ENCODE measurements at regions not wholly inside any gene's neighbourhood (a gene's known extent, or its start where the extent isn't known, plus 50 kb on each side); places are given as distances from the start of the nearest gene placed in this dataset.

GRCh38 chr2:237177052-237177451 lies 91.4 kb downstream of the COPS8 start:
- Histone ChIP-seq H3K36me3 (ENCODE audit: control insufficient read depth, insufficient read depth, low read length) (no peaks in the 10 kb centered on the region), H3K9me3 (ENCODE audit: control insufficient read depth, insufficient read depth, low read length) (no peaks in the 10 kb centered on the region), H3K9ac (ENCODE audit: low read depth, low read length) (no peak overlapping the region), H3K27me3 (ENCODE audit: control insufficient read depth, insufficient read depth, low read length) (no peaks in the 10 kb centered on the region), H3K4me1 (ENCODE audit: control insufficient read depth, insufficient read depth, low read length) (no peaks in the 10 kb centered on the region), H3K4me3 (ENCODE audit: low read depth, low read length) (no peak overlapping the region)

- Histone ChIP-seq H3K36me3 (ENCODE audit: control insufficient read depth, insufficient read depth, low read length) (no peaks in the 10 kb centered on the region), H3K4me3 (ENCODE audit: low read depth, low read length) (no peak overlapping the region), H3K9me3 (ENCODE audit: control insufficient read depth, insufficient read depth, low read length) (no peaks in the 10 kb centered on the region), H3K27me3 (ENCODE audit: control insufficient read depth, insufficient read depth, low read length) (no peaks in the 10 kb centered on the region), H3K4me1 (ENCODE audit: control insufficient read depth, insufficient read depth, low read length) (no peaks in the 10 kb centered on the region), H3K9ac (ENCODE audit: low read depth, low read length) (no peak overlapping the region)
Observed at GRCh38 chr2:237177986-237178385, 92.3 kb downstream of the COPS8 start.

GRCh38 chr2:237178396-237178795 lies 92.7 kb downstream of the COPS8 start:
- Histone ChIP-seq H3K4me3 (ENCODE audit: low read depth, low read length) (no peak overlapping the region), H3K4me1 (ENCODE audit: control insufficient read depth, insufficient read depth, low read length) (no peaks in the 10 kb centered on the region), H3K9ac (ENCODE audit: low read depth, low read length) (no peak overlapping the region), H3K36me3 (ENCODE audit: control insufficient read depth, insufficient read depth, low read length) (no peaks in the 10 kb centered on the region), H3K27me3 (ENCODE audit: control insufficient read depth, insufficient read depth, low read length) (no peaks in the 10 kb centered on the region), H3K9me3 (ENCODE audit: control insufficient read depth, insufficient read depth, low read length) (no peaks in the 10 kb centered on the region)

DNA sequence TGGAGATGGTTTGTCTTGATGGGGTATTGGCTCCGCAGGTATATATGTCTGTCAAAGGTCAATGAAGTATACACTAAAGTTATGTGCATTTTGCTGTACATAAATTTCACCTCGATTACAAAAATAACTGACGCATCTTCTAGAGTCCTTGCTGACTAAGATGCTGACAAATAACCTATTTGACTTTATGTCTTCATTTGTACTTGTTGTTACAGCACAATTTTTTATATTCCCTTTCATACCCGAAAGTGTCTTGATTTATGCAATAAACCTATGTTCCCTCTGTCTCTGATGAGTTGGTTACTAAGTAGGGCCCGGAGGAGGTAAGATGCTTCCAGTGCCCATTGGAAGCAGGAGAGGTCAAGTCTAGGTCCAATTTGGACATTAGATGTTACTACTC lies 93.5 kb downstream of the COPS8 start:
- no peaks in the 10 kb centered on the region for H3K9me3 ChIP-seq (ENCODE audit: control insufficient read depth, insufficient read depth, low read length)
- no peaks in the 10 kb centered on the region for H3K36me3 ChIP-seq (ENCODE audit: control insufficient read depth, insufficient read depth, low read length)
- H3K27me3 ChIP-seq (ENCODE audit: control insufficient read depth, insufficient read depth, low read length) = no peaks in the 10 kb centered on the region
- H3K4me3 ChIP-seq (ENCODE audit: low read depth, low read length) = no peak overlapping the region
- H3K9ac ChIP-seq (ENCODE audit: low read depth, low read length) = no peak overlapping the region
- no peaks in the 10 kb centered on the region for H3K4me1 ChIP-seq (ENCODE audit: control insufficient read depth, insufficient read depth, low read length)

- Histone ChIP-seq H3K9me3 (ENCODE audit: control insufficient read depth, insufficient read depth, low read length) (no peaks in the 10 kb centered on the region), H3K4me3 (ENCODE audit: low read depth, low read length) (no peak overlapping the region), H3K9ac (ENCODE audit: low read depth, low read length) (no peak overlapping the region), H3K27me3 (ENCODE audit: control insufficient read depth, insufficient read depth, low read length) (no peaks in the 10 kb centered on the region), H3K4me1 (ENCODE audit: control insufficient read depth, insufficient read depth, low read length) (no peaks in the 10 kb centered on the region), H3K36me3 (ENCODE audit: control insufficient read depth, insufficient read depth, low read length) (no peaks in the 10 kb centered on the region)
Observed at GRCh38 chr2:237180187-237180586, 94.5 kb downstream of the COPS8 start.

DNA sequence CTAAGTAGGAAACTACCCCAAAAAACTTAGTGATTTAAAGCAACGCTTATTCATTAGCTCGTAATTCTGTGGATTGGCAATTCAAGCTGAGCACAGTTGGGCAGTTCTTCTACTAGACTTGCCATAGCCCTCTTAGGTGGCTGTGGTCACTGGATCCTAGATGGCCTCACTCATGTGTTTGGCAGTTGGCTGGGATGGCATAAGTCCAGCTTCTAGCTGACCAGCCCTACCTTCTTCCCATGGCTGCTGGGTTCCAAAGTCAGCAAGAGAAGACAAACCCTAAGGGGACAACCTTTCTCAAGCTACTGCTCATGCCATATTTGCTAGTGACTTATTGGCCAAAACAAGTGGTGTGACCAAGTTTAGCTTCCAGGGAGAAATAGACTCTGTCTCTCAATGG lies 95.3 kb downstream of the COPS8 start:
- no peaks in the 10 kb centered on the region for H3K27me3 ChIP-seq (ENCODE audit: control insufficient read depth, insufficient read depth, low read length)
- H3K36me3 ChIP-seq (ENCODE audit: control insufficient read depth, insufficient read depth, low read length) = no peaks in the 10 kb centered on the region
- no peak overlapping the region for H3K9ac ChIP-seq (ENCODE audit: low read depth, low read length)
- H3K9me3 ChIP-seq (ENCODE audit: control insufficient read depth, insufficient read depth, low read length) = no peaks in the 10 kb centered on the region
- no peak overlapping the region for H3K4me3 ChIP-seq (ENCODE audit: low read depth, low read length)
- H3K4me1 ChIP-seq (ENCODE audit: control insufficient read depth, insufficient read depth, low read length) = no peaks in the 10 kb centered on the region

- Histone ChIP-seq H3K36me3 (ENCODE audit: control insufficient read depth, insufficient read depth, low read length) (no peaks in the 10 kb centered on the region), H3K27me3 (ENCODE audit: control insufficient read depth, insufficient read depth, low read length) (no peaks in the 10 kb centered on the region), H3K9me3 (ENCODE audit: control insufficient read depth, insufficient read depth, low read length) (no peaks in the 10 kb centered on the region), H3K9ac (ENCODE audit: low read depth, low read length) (no peak overlapping the region), H3K4me3 (ENCODE audit: low read depth, low read length) (no peak overlapping the region), H3K4me1 (ENCODE audit: control insufficient read depth, insufficient read depth, low read length) (no peaks in the 10 kb centered on the region)
Observed at GRCh38 chr2:237181844-237182243, 96.2 kb downstream of the COPS8 start.

DNA sequence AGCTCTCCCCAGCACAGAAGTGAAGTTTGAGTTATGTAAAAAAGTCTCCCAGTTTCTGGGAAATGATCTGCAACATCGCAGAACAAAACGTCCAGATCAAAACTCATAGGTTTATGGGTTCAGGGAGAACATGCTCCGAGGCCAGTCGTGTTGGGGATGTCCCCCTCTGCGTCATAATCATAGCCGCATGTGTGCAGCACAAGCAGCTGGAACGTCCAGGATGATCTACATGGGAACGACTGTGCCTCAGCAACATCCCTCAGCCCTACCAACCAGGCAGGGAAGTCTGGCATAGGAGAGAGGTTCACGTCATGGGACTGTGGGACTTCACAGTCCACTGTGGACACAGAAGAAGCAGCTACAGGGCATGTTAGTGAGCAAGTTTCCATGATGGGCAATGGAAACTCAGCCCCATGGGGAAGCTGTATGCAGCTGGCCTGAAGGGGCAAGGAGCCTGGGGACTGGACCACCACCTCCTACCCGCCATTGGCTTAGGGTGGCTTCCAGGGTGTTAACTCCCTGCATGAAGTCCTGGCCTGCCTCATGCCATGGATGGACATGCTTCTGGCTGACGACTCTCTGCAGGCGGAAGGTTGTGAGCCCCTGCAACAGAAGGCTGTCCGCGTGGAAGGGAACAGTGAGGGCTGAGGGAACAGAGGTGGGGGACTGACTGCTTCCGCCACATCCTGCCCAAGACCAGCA lies 96.9 kb downstream of the COPS8 start:
- H3K36me3 ChIP-seq (ENCODE audit: control insufficient read depth, insufficient read depth, low read length) = no peaks in the 10 kb centered on the region
- no peak overlapping the region for H3K9ac ChIP-seq (ENCODE audit: low read depth, low read length)
- H3K27me3 ChIP-seq (ENCODE audit: control insufficient read depth, insufficient read depth, low read length) = no peaks in the 10 kb centered on the region
- no peak overlapping the region for H3K4me3 ChIP-seq (ENCODE audit: low read depth, low read length)
- H3K9me3 ChIP-seq (ENCODE audit: control insufficient read depth, insufficient read depth, low read length) = no peaks in the 10 kb centered on the region
- H3K4me1 ChIP-seq (ENCODE audit: control insufficient read depth, insufficient read depth, low read length) = no peaks in the 10 kb centered on the region

- H3K9ac ChIP-seq (ENCODE audit: low read depth, low read length) = no peak overlapping the region
- H3K9me3 ChIP-seq (ENCODE audit: control insufficient read depth, insufficient read depth, low read length) = no peaks in the 10 kb centered on the region
- H3K4me1 ChIP-seq (ENCODE audit: control insufficient read depth, insufficient read depth, low read length) = no peaks in the 10 kb centered on the region
- no peaks in the 10 kb centered on the region for H3K36me3 ChIP-seq (ENCODE audit: control insufficient read depth, insufficient read depth, low read length)
- no peak overlapping the region for H3K4me3 ChIP-seq (ENCODE audit: low read depth, low read length)
- no peaks in the 10 kb centered on the region for H3K27me3 ChIP-seq (ENCODE audit: control insufficient read depth, insufficient read depth, low read length)
Observed at GRCh38 chr2:237184192-237184918, 98.7 kb downstream of the COPS8 start.

DNA sequence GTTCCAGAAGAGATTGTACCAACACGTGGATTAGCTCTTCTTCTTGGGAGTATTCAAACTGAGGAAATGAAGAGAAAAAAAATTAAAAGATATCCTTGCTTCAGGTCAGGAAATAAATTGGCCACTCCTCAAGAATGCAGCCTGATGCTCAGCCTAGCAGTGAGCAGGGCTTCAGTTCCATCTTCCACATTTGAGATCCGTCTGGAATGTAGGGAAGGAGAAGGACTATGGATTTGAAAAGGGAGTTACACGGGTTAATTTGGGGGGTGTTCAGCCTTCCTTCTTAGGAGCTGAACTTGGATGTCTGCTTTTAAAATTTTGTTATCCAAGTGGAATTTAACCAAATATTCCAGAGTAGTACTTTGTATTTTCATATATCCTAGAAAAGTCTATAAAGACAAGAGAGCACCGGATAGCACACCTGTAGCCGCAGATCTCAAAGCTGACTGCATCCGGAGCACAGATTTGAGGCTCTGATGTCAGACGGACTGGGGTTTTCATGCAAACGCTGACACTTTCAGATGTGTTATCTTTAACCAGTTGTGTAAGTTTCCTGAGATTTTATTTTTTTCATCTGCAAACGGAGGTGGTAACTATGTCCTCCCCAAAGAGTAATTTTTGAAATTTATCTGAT lies 99.3 kb downstream of the COPS8 start:
- Histone ChIP-seq H3K27me3 (ENCODE audit: control insufficient read depth, insufficient read depth, low read length) (no peaks in the 10 kb centered on the region), H3K9me3 (ENCODE audit: control insufficient read depth, insufficient read depth, low read length) (no peaks in the 10 kb centered on the region), H3K36me3 (ENCODE audit: control insufficient read depth, insufficient read depth, low read length) (no peaks in the 10 kb centered on the region), H3K9ac (ENCODE audit: low read depth, low read length) (no peak overlapping the region), H3K4me3 (ENCODE audit: low read depth, low read length) (no peak overlapping the region), H3K4me1 (ENCODE audit: control insufficient read depth, insufficient read depth, low read length) (no peaks in the 10 kb centered on the region)

DNA sequence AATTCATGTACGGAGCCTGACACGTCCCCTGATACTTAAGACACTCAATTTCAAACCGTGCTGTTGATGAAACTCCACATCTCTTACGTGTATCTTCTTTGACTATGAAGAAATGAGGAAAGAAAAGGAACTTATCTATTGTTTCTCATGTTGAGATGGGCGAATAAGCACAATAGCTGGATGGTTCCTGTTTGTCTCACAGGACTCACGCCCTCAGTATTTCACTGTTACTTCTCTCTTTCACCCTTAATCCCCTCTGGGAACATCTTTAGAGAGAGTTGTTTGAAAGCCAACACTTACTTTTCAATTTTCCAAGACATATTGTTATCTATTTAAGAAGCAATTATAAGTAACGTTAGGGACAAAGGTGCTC lies 99.8 kb downstream of the COPS8 start:
- Histone ChIP-seq H3K36me3 (ENCODE audit: control insufficient read depth, insufficient read depth, low read length) (no peaks in the 10 kb centered on the region), H3K9ac (ENCODE audit: low read depth, low read length) (no peak overlapping the region), H3K4me3 (ENCODE audit: low read depth, low read length) (no peak overlapping the region), H3K4me1 (ENCODE audit: control insufficient read depth, insufficient read depth, low read length) (no peaks in the 10 kb centered on the region), H3K27me3 (ENCODE audit: control insufficient read depth, insufficient read depth, low read length) (no peaks in the 10 kb centered on the region), H3K9me3 (ENCODE audit: control insufficient read depth, insufficient read depth, low read length) (no peaks in the 10 kb centered on the region)

DNA sequence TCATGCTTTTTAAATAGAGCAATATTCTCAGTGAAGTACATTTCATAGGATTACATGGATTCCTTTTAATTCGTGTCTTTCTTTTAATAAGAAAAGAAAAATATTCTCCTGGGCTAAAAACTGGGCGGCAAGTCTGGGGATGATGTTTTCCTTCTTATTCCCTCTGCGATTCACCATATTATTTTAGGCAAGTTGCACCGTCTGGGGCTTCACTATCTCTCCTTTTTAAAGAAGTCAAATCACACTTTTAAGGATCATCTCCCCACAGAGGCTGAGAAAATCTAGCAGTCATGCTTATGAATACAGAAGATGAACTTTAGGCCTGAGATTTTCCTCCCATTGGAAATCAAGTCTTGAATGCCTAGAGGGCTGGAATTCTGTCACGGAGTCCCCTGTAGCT lies 104.1 kb downstream of the COPS8 start:
- H3K27me3 ChIP-seq (ENCODE audit: control insufficient read depth, insufficient read depth, low read length) = no peaks in the 10 kb centered on the region
- H3K4me3 ChIP-seq (ENCODE audit: low read depth, low read length) = no peak overlapping the region
- H3K36me3 ChIP-seq (ENCODE audit: control insufficient read depth, insufficient read depth, low read length) = no peaks in the 10 kb centered on the region

More for the DNA sequence above, 104.1 kb downstream of the COPS8 start:
- Histone ChIP-seq H3K9ac (ENCODE audit: low read depth, low read length) (no peak overlapping the region), H3K9me3 (ENCODE audit: control insufficient read depth, insufficient read depth, low read length) (no peaks in the 10 kb centered on the region), H3K4me1 (ENCODE audit: control insufficient read depth, insufficient read depth, low read length) (no peaks in the 10 kb centered on the region)
